A673 (cell line): ENCODE measurements at regions not wholly inside any gene's neighbourhood (a gene's known extent, or its start where the extent isn't known, plus 50 kb on each side); places are given as distances from the start of the nearest gene placed in this dataset.

ENCODE experiments used
- BruUV-seq: library from RNA; stranded (reverse); fragments of 400-500 nt; replicated peaks from 2 replicates; lab custom pipeline; 2021; lab: Mats Ljungman, UMichigan
- CTCF ChIA-PET: fragments of 300-600 bp; sonication (Branson Sonifier 250); formaldehyde crosslinking; loops from one replicate; lab custom pipeline; 2022; ENCODE audit warnings: antibody characterized with exemption; lab: Charles Lee
- POLR2A ChIA-PET: fragments of 300-600 bp; sonication (Branson Sonifier 250); formaldehyde crosslinking; loops from one replicate; lab custom pipeline; 2022; ENCODE audit warnings: antibody characterized with exemption; ENCODE audit not compliant: low non-redundant PET; lab: Charles Lee
- DNase-seq: peaks from one replicate; pipeline ENCODE4 v3.0.0-alpha.2; 2015; ENCODE audit warnings: low spot score
- H3K27ac ChIP-seq: fragments of 200-600 bp; sonication (generic); 2 replicates; pipeline ENCODE4 v1.5.1; 2016; ENCODE audit warnings: mixed run types, low read depth, mild to moderate bottlenecking, mixed read lengths, antibody characterized with exemption, low read length; ENCODE audit not compliant: poor library complexity, severe bottlenecking
- H3K27me3 ChIP-seq: fragments of 200-600 bp; sonication (generic); replicated peaks from 2 replicates; pipeline ENCODE4 v1.6.1; 2017; ENCODE audit warnings: mixed run types, low read depth, mild to moderate bottlenecking, mixed read lengths, antibody characterized with exemption, low read length; ENCODE audit not compliant: insufficient read depth, poor library complexity
- H3K36me3 ChIP-seq: fragments of 200-600 bp; sonication (generic); 2 replicates; pipeline ENCODE4 v1.6.1; 2016; ENCODE audit warnings: mixed run types, mild to moderate bottlenecking, mixed read lengths, antibody characterized with exemption, low read length; ENCODE audit not compliant: insufficient read depth, poor library complexity, severe bottlenecking
- H3K4me1 ChIP-seq: fragments of 200-600 bp; sonication (generic); 2 replicates; pipeline ENCODE4 v1.6.1; 2017; ENCODE audit warnings: mixed run types, mild to moderate bottlenecking, mixed read lengths, antibody characterized with exemption, low read length; ENCODE audit not compliant: insufficient read depth, poor library complexity, severe bottlenecking
- H3K4me3 ChIP-seq: fragments of 200-600 bp; sonication (generic); 2 replicates; pipeline ENCODE4 v1.5.1; 2016; ENCODE audit warnings: low read depth, mixed run types, mild to moderate bottlenecking, mixed read lengths, low read length; ENCODE audit not compliant: poor library complexity, severe bottlenecking
- H3K9me3 ChIP-seq: fragments of 200-600 bp; sonication (generic); 2 replicates; pipeline ENCODE4 v1.6.1; 2016; ENCODE audit warnings: mixed run types, low read depth, mild to moderate bottlenecking, mixed read lengths, antibody characterized with exemption, low read length; ENCODE audit not compliant: poor library complexity, severe bottlenecking
- CTCF ChIP-seq: fragments of 300-800, 200-600 bp; sonication (generic); conservative IDR thresholded peaks from 2 replicates; pipeline ENCODE4 v1.5.1; 2017; ENCODE audit warnings: low read depth, mild to moderate bottlenecking, antibody characterized with exemption, low read length, moderate library complexity, mixed read lengths
- EZH2 ChIP-seq: fragments of 200-600 bp; sonication (generic); IDR thresholded peaks from 2 replicates; pipeline ENCODE4 v1.6.1; 2017; ENCODE audit warnings: borderline replicate concordance, low read depth, mild to moderate bottlenecking, mixed read lengths, antibody characterized with exemption, low read length; ENCODE audit not compliant: poor library complexity, severe bottlenecking
- intact Hi-C: fragments of 100-400 bp; cut with micrococcal nuclease; formaldehyde crosslinking; loops from one replicate; pipeline ENCODE4 v1.10.0; 2022; ENCODE audit not compliant: unreplicated experiment

GRCh38 chr5:92808474-92808873, 772.5 kb downstream of the NR2F1-AS1 start:
- intact Hi-C loops, result no loop called here
- H3K4me3 ChIP-seq, result no peak overlapping the region
- ChIA-PET POLR2A (no interaction called here), CTCF (no interaction called here)
- H3K36me3 ChIP-seq, result no peaks in the 10 kb centered on the region
- no peaks in the 10 kb centered on the region for H3K27me3 ChIP-seq
- no TSS peak for BruUV-seq
- H3K4me1 ChIP-seq, result no peaks in the 10 kb centered on the region
- H3K9me3 ChIP-seq, result no peaks in the 10 kb centered on the region
- no peak overlapping the region for H3K27ac ChIP-seq
- DNase-seq, result no peak
- TF ChIP-seq CTCF (no peak), EZH2 (no peak)

DNA sequence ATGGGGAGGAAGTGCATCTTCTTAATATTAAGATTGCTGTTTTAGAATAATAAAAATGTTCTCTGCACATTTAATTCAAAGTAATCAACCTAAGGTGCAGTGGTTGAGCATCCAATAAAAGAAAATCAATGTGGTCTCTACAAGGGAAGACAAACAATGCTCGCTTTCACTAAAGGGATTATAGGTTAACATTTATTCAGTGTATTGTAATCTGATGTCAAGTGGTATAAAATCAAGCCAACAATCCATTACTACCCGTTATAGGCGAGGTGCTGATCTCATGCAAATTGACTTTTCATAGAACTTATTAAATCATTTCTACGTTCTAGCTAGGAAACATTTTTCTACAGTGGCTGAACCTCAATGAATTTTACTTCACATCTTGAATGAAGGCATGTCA, 773.9 kb downstream of the NR2F1-AS1 start:
- peaks cover under 1% of the 10 kb centered on the region for H3K4me1 ChIP-seq
- no peak overlapping the region for H3K27ac ChIP-seq
- no peaks in the 10 kb centered on the region for H3K27me3 ChIP-seq
- ChIA-PET CTCF (no interaction called here), POLR2A (no interaction called here)
- H3K36me3 ChIP-seq, result no peaks in the 10 kb centered on the region
- BruUV-seq, result no TSS peak
- no peaks in the 10 kb centered on the region for H3K9me3 ChIP-seq
- H3K4me3 ChIP-seq, result no peak overlapping the region
- TF ChIP-seq CTCF, result no peak
- TF ChIP-seq EZH2, result no peak
- intact Hi-C loops, result no loop called here
- DNase-seq, result no peak

GRCh38 chr5:92805446-92805845, 775.6 kb downstream of the NR2F1-AS1 start:
- Histone ChIP-seq H3K27me3 (no peaks in the 10 kb centered on the region), H3K9me3 (no peaks in the 10 kb centered on the region), H3K4me1 (peaks cover 6% of the 10 kb centered on the region), H3K4me3 (no peak overlapping the region), H3K27ac (no peak overlapping the region), H3K36me3 (no peaks in the 10 kb centered on the region)
- ChIA-PET CTCF (no interaction called here), POLR2A (no interaction called here)
- DNase-seq, result no peak
- intact Hi-C loops, result no loop called here
- TF ChIP-seq EZH2, result no peak
- TF ChIP-seq CTCF, result no peak
- no TSS peak for BruUV-seq
